Loucy (cell line): ENCODE measurements at regions not wholly inside any gene's neighbourhood (a gene's known extent, or its start where the extent isn't known, plus 50 kb on each side); places are given as distances from the start of the nearest gene placed in this dataset.
"Not testable (repeated sequence)": the region's sequence is repeated elsewhere in the genome, so short reads cannot be mapped to it uniquely, and the experiment has no call there.

Experiments used
- H2AFZ ChIP-seq: fragments of 200-600 bp; sonication (generic); 2 replicates; pipeline ENCODE4 v1.6.0; 2016; ENCODE audit warnings: antibody characterized with exemption, mild to moderate bottlenecking, low read length, moderate library complexity
- H3F3A ChIP-seq: fragments of 200-600 bp; 2 replicates; pipeline ENCODE4 v1.6.0; 2016; ENCODE audit warnings: antibody characterized with exemption, low read depth, mild to moderate bottlenecking
- H3K27me3 ChIP-seq: fragments of 200-600 bp; sonication (generic); 2 replicates; pipeline ENCODE4 v1.6.1; 2014; ENCODE audit warnings: low read length, mild to moderate bottlenecking; ENCODE audit not compliant: insufficient read depth, poor library complexity, severe bottlenecking
- H3K36me3 ChIP-seq: fragments of 200-600 bp; sonication (generic); 2 replicates; pipeline ENCODE4 v1.6.1; 2016; ENCODE audit warnings: low read length; ENCODE audit not compliant: insufficient read depth
- H3K4me1 ChIP-seq: fragments of 200-600 bp; sonication (generic); 2 replicates; pipeline ENCODE4 v1.5.1; 2014; ENCODE audit warnings: low read length, mild to moderate bottlenecking; ENCODE audit not compliant: insufficient read depth, poor library complexity, severe bottlenecking
- H3K4me2 ChIP-seq: fragments of 200-600 bp; sonication (generic); 2 replicates; pipeline ENCODE4 v1.6.0; 2014; ENCODE audit warnings: antibody characterized with exemption, low read length, low read depth, mild to moderate bottlenecking; ENCODE audit not compliant: poor library complexity, severe bottlenecking
- H3K4me3 ChIP-seq: fragments of 200-600 bp; sonication (generic); 2 replicates; pipeline ENCODE4 v1.5.1; 2014; ENCODE audit warnings: low read length, mild to moderate bottlenecking, mixed read lengths; ENCODE audit not compliant: poor library complexity, severe bottlenecking
- H3K79me2 ChIP-seq: fragments of 200-600 bp; sonication (generic); 2 replicates; pipeline ENCODE4 v1.6.1; 2014; ENCODE audit warnings: low read length; ENCODE audit not compliant: insufficient read depth
- H3K9ac ChIP-seq: fragments of 200-600 bp; sonication (generic); 2 replicates; pipeline ENCODE4 v1.6.0; 2014; ENCODE audit warnings: mild to moderate bottlenecking, low read depth, low read length, moderate library complexity; ENCODE audit not compliant: poor library complexity, severe bottlenecking
- H3K9me2 ChIP-seq: fragments of 200-600 bp; sonication (generic); replicated peaks from 2 replicates; pipeline ENCODE4 v1.6.1; 2016; ENCODE audit warnings: low read depth, low read length, mixed read lengths
- H3K9me3 ChIP-seq: fragments of 200-600 bp; sonication (generic); 2 replicates; pipeline ENCODE4 v1.6.1; 2014; ENCODE audit warnings: mild to moderate bottlenecking, antibody characterized with exemption, low read length, low read depth; ENCODE audit not compliant: insufficient read depth
- H4K20me1 ChIP-seq: fragments of 200-600 bp; sonication (generic); 2 replicates; pipeline ENCODE4 v1.6.0; 2014; ENCODE audit warnings: antibody characterized with exemption, low read length, mild to moderate bottlenecking; ENCODE audit not compliant: insufficient read depth, poor library complexity, severe bottlenecking
- CTCF ChIP-seq: fragments of 200-600 bp; sonication (generic); conservative IDR thresholded peaks from 2 replicates; pipeline ENCODE4 v1.5.1; 2014; ENCODE audit warnings: mild to moderate bottlenecking, antibody characterized with exemption, low read length
- EZH2phosphoT487 ChIP-seq: fragments of 200-600 bp; IDR thresholded peaks from 2 replicates; pipeline ENCODE4 v1.6.1; 2018; ENCODE audit warnings: antibody characterized with exemption, mild to moderate bottlenecking, moderate library complexity, borderline replicate concordance

GRCh38 chr6:106860940-106861339 lies 113.6 kb downstream of the CD24 start:
- H3K9me3 ChIP-seq: peaks cover 11% of the 10 kb centered on the region; the same call in 1 of the 2 replicates
- no peaks in the 10 kb centered on the region for H3K27me3 ChIP-seq
- H3K79me2 ChIP-seq: no peaks in the 10 kb centered on the region
- TF ChIP-seq EZH2phosphoT487: no peak
- no peak for TF ChIP-seq CTCF
- H3K4me2 ChIP-seq: no peak overlapping the region
- no peaks in the 10 kb centered on the region for H3K9me2 ChIP-seq
- no peaks in the 10 kb centered on the region for H3K36me3 ChIP-seq
- no peak overlapping the region for H3K9ac ChIP-seq
- no peaks in the 10 kb centered on the region for H4K20me1 ChIP-seq
- no peak overlapping the region for H2AFZ ChIP-seq
- H3K4me1 ChIP-seq: no peaks in the 10 kb centered on the region
- H3F3A ChIP-seq: no peaks in the 10 kb centered on the region
- no peak overlapping the region for H3K4me3 ChIP-seq

- Histone ChIP-seq H3K9me3 (peaks cover 11% of the 10 kb centered on the region; the same call in 1 of the 2 replicates), H3K9ac (no peak overlapping the region), H3K4me1 (no peaks in the 10 kb centered on the region), H3K4me3 (no peak overlapping the region), H4K20me1 (no peaks in the 10 kb centered on the region), H2AFZ (no peak overlapping the region), H3K27me3 (peaks cover 4% of the 10 kb centered on the region), H3K36me3 (no peaks in the 10 kb centered on the region), H3K79me2 (no peaks in the 10 kb centered on the region), H3F3A (no peaks in the 10 kb centered on the region), H3K9me2 (no peaks in the 10 kb centered on the region; the same call in 1 of the 2 replicates), H3K4me2 (no peak overlapping the region)
- TF ChIP-seq CTCF: no peak
- no peak for TF ChIP-seq EZH2phosphoT487
These were observed 115.9 kb downstream of the CD24 start for GRCh38 chr6:106858653-106859092.

GRCh38 chr6:106857771-106858652 lies 116.5 kb downstream of the CD24 start:
- no peak overlapping the region for H2AFZ ChIP-seq
- no peaks in the 10 kb centered on the region for H3K79me2 ChIP-seq
- H3K9me2 ChIP-seq: no peaks in the 10 kb centered on the region; the same call in 1 of the 2 replicates
- no peak for TF ChIP-seq CTCF
- TF ChIP-seq EZH2phosphoT487: no peak
- peaks cover 11% of the 10 kb centered on the region; the same call in 1 of the 2 replicates for H3K9me3 ChIP-seq
- H3F3A ChIP-seq: no peaks in the 10 kb centered on the region
- H3K4me1 ChIP-seq: no peaks in the 10 kb centered on the region
- H3K27me3 ChIP-seq: peaks cover 4% of the 10 kb centered on the region
- H3K4me2 ChIP-seq: no peak overlapping the region
- H3K4me3 ChIP-seq: no peak overlapping the region
- no peaks in the 10 kb centered on the region for H3K36me3 ChIP-seq
- no peaks in the 10 kb centered on the region for H4K20me1 ChIP-seq
- H3K9ac ChIP-seq: no peak overlapping the region

- H3F3A ChIP-seq, H3K36me3 ChIP-seq, H3K4me3 ChIP-seq, H3K9me2 ChIP-seq, H4K20me1 ChIP-seq, H2AFZ ChIP-seq, H3K79me2 ChIP-seq, H3K4me2 ChIP-seq, H3K27me3 ChIP-seq, H3K9ac ChIP-seq, H3K4me1 ChIP-seq: not testable (repeated sequence)
- H3K9me3 ChIP-seq: peaks cover 11% of the 10 kb centered on the region; the same call in 1 of the 2 replicates
These were observed 117.2 kb downstream of the CD24 start for GRCh38 chr6:106857310-106857709.
